ENCODE measurements at regions not wholly inside any gene's neighbourhood (a gene's known extent, or its start where the extent isn't known, plus 50 kb on each side); places are given as distances from the start of the nearest gene placed in this dataset.

DNA sequence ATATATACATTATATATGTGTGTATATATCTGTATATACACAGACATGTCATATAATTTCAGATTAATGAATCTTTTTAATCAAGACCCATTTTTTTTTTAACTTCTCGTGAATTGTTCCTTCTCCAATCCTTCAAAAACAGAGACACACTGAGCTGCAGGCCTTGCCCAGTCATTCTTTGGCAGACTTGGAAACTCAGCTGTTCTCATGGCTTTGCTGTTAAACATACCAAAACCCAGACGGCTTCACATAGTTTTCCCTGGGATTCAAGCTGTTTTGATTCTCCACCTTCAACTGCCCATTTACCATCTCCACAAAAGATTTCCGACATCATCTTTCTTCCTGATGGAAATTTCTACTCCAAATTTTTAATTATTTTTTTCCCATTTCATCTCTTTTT, 148.7 kb downstream of the KCNJ2 start:
- no peak for TF ChIP-seq POLR2A (IDR thresholded peaks at IDR 0.05)
- no peak for TF ChIP-seq CTCF (IDR thresholded peaks at IDR 0.05)

All from vagina (tissue), 2 donors.